ENCODE measurements at regions not wholly inside any gene's neighbourhood (a gene's known extent, or its start where the extent isn't known, plus 50 kb on each side); places are given as distances from the start of the nearest gene placed in this dataset.

GRCh38 chr15:68524753-68525584 is 53.8 kb upstream of the CORO2B start:
- Histone ChIP-seq H2BK5ac (ENCODE audit: low read depth, low read length) (no peak overlapping the region), H2BK12ac (ENCODE audit: low read depth, low read length) (no peak overlapping the region), H3K36me3 (ENCODE audit: control insufficient read depth in 2 of 4, insufficient read depth in 4 of 4, low read length in 3 of 4) (no peaks in the 10 kb centered on the region), H3K23me2 (ENCODE audit: low read depth, low read length) (no peaks in the 10 kb centered on the region), H3K4me3 (ENCODE audit: extremely low read depth in 1 of 4, insufficient read depth in 2 of 4, low read depth in 3 of 4, low read length in 4 of 4) (no peak overlapping the region), H3K27ac (ENCODE audit: low read depth, low read length) (no peak overlapping the region), H3K9ac (replicated peaks in 1 of 4; ENCODE audit: extremely low read depth in 1 of 4, low read depth in 3 of 4, low read length in 3 of 4) (no peak overlapping the region), H3K27me3 (replicated peaks in 1 of 4; ENCODE audit: control insufficient read depth in 3 of 4, extremely low read depth in 1 of 4, insufficient read depth in 3 of 4, low read length in 3 of 4) (no peaks in the 10 kb centered on the region; a peak in 1 of 7 replicates), H3K4ac (replicated peaks; ENCODE audit: insufficient read length, low read depth, low read length) (no peak overlapping the region), H3K23ac (ENCODE audit: insufficient read length) (no peak overlapping the region), H3K9me3 (ENCODE audit: insufficient read depth in 2 of 2, low read depth in 1 of 2, low read length in 1 of 2) (no peaks in the 10 kb centered on the region), H3K14ac (ENCODE audit: insufficient read length) (no peak overlapping the region), H4K8ac (ENCODE audit: extremely low read depth, insufficient read depth, low read length) (no peak overlapping the region), H4K5ac (ENCODE audit: insufficient read length, low read depth, low read length) (no peak overlapping the region), H2AFZ (ENCODE audit: low read length) (no peak overlapping the region; the same call in 1 of the 2 replicates), H3K4me2 (ENCODE audit: insufficient read depth in 1 of 2, low read depth in 2 of 2, low read length in 2 of 2) (no peak overlapping the region), H3K4me1 (replicated peaks in 1 of 4; ENCODE audit: control insufficient read depth in 3 of 4, insufficient read depth in 4 of 4, low read length in 3 of 4) (no peaks in the 10 kb centered on the region), H3K56ac (replicated peaks; ENCODE audit: insufficient read length, low read depth, low read length) (no peak overlapping the region), H2AK5ac (ENCODE audit: low read depth, low read length) (no peak overlapping the region), H2BK120ac (replicated peaks; ENCODE audit: low read depth, low read length) (no peak overlapping the region), H3K79me1 (ENCODE audit: low read depth, low read length) (no peaks in the 10 kb centered on the region), H2BK20ac (ENCODE audit: low read length) (no peak overlapping the region), H3K79me2 (ENCODE audit: control insufficient read depth in 1 of 2, insufficient read depth in 2 of 2, low read length in 2 of 2) (no peaks in the 10 kb centered on the region), H4K91ac (replicated peaks; ENCODE audit: insufficient read length, low read length) (no peak overlapping the region), H2BK15ac (ENCODE audit: low read length) (no peak overlapping the region), H4K20me1 (replicated peaks in 1 of 2; ENCODE audit: control insufficient read depth in 1 of 2, insufficient read depth in 2 of 2, low read length in 2 of 2) (no peaks in the 10 kb centered on the region), H3K18ac (ENCODE audit: extremely low read depth, low read length) (no peak overlapping the region)
- WGBS, 2 experiments (ENCODE audit: extremely low coverage in 1 of 2, insufficient coverage in 1 of 2, insufficient read length in 1 of 2, insufficient replicate concordance in 2 of 2, low coverage in 1 of 2, low lambda C conversion rate in 2 of 2, missing lambda C conversion rate in 1 of 2): 84% methylated on average over 4 of the region's 4 CpGs; no CpG with 5 or more reads in 1 of the 2 experiments
- ChIA-PET CTCF (ENCODE audit: partially characterized antibody) (interaction anchor here (0.6 to 1.9 kb wide), 9 partner anchors 9 to 343 kb away, joined by 3 to 5 read pairs (median 3); no protein-coding TSS in a partner anchor), POLR2A (ENCODE audit: partially characterized antibody) (no interaction called here)
- FAIRE-seq (no peak), DNase-seq (ENCODE audit: low read depth in 1 of 2, low spot score in 2 of 2) (no peak)
